ENCODE measurements at regions not wholly inside any gene's neighbourhood (a gene's known extent, or its start where the extent isn't known, plus 50 kb on each side); places are given as distances from the start of the nearest gene placed in this dataset.

GRCh38 chrX:148363471-148364235 lies 136.8 kb upstream of the AFF2 start:
- DNase-seq (ENCODE audit: low read depth) = no peak

- DNase-seq (ENCODE audit: low read depth) = no peak
Measured at GRCh38 chrX:148365233-148365632, 135.2 kb upstream of the AFF2 start.

DNA sequence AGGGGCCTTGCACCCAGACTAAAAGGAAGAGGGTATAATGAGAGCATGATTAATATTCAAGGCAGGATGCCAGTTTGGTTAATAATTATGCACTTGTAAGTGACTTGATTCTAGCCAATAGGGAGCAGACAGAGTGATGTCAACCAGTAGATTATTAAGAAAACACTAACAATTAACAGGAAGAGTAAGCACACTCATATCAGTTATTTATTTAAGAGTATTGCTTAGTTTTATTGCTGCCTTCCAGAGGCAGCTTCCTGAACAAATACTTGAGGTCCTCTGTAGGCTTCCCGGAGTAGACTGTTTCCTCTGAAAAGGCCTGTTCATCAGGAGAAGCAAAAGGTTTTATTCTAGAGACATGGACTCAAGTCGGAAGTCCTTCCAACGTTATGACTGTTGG lies 129.1 kb upstream of the AFF2 start:
- no peak for DNase-seq (ENCODE audit: low read depth)

GRCh38 chrX:148372925-148373324 lies 127.5 kb upstream of the AFF2 start:
- no peak for DNase-seq (ENCODE audit: low read depth)

GRCh38 chrX:148376342-148376741 lies 124.1 kb upstream of the AFF2 start:
- DNase-seq (ENCODE audit: low read depth) = no peak

DNA sequence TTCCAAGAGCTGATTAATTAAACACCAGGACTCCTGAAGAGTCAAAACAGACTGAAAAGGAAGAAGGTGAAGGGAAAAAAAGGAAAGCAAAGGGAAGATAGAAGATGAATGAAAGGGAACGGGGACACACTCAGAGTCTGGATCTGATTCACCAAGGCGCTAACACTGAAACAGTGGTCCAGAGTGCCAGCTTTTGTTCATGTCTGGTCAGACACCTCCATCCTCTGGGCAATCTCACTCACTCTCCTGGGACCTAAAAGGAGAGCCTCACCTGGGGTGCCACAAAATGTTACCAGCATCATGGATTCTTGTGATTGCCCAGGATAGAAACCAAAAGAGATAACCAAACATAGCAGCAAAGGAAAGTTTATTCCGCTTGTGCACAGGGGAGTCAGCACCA lies 120.3 kb upstream of the AFF2 start:
- DNase-seq (ENCODE audit: low read depth) = no peak

- peak; percentile 1 for DNase-seq (ENCODE audit: low read depth)
Measured at GRCh38 chrX:148380650-148381561, 119.5 kb upstream of the AFF2 start.

GRCh38 chrX:148381603-148382002 lies 118.8 kb upstream of the AFF2 start:
- no peak for DNase-seq (ENCODE audit: low read depth)

DNA sequence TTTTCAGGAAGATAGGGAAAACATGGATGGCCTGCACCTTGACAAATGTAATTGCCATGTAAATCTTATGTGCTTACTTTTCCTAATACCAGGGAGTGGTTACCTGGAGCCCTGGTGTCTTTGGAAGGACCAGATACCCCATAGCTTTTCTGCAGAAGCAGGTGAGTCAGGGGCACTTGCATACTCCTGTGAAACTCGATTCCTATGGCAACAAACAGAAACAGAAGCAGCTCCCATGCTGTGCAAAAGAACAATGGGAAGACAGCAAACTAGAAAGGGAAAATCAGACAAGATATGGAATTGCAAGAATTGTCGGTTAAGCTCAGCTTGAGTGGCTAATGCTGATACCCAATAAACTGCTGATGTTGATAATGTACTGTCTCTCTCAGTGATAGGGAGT lies 117.4 kb upstream of the AFF2 start:
- DNase-seq (ENCODE audit: low read depth) = no peak

GRCh38 chrX:148385471-148385870 lies 114.9 kb upstream of the AFF2 start:
- DNase-seq (ENCODE audit: low read depth) = no peak

DNA sequence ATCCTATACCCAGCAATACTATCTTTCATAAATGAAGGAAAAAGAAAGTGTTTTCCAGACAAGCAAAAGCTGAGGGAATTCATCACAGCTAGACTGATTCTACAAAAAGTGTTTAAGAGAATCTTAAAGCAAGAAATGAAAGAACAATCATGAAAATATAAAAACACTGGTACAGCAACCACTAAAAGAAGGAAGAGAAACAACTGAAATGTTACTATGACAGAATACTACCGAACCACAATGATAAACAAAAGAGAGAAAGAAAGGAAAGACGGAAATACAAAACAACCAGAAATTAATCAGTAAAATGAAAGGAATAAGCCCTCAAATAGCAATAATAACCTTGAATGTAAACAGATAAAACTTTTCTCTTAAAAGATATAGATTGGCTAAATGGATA lies 110.8 kb upstream of the AFF2 start:
- DNase-seq (ENCODE audit: low read depth) = no peak

DNA sequence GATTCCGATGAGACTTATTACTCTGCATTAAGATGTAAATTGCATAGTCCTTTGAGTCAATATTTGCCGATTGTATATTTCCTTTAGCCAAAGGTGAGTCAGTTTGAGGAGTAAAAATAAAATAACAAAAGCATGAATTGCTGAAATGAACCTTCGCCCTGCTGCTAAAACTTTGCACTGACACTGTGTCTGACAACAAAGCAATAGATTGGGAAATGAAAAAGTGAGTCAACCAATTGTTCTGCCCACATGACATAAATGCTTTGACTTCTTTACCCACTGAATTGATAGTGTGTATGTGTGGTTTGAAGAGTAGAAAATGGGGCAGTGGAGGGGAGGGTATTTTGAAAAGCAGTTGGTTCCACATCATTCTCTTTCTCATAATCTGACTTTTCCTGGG lies 88.4 kb upstream of the AFF2 start:
- DNase-seq (ENCODE audit: low read depth) = no peak

DNA sequence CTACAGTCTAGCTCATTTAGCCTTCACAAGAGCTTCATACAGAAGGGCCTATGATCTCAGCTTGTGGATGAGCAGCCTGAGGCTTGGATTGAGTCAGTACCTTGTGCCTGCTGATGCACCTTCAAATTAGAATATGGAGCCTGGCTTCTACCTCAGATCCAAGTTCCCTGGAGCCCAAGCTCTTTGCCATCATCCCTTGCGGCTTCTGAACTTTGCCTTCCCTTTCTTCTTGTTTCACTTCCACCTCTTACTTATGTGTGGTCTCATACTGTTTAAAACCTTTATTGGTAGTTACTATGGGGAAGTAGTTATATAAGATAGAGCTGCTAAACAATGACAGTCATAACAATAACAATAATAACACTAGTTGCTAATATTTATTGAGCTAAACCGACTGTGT lies 84.3 kb upstream of the AFF2 start:
- no peak for DNase-seq (ENCODE audit: low read depth)

- DNase-seq (ENCODE audit: low read depth) = no peak
Measured at GRCh38 chrX:148416931-148417330, 83.5 kb upstream of the AFF2 start.

DNA sequence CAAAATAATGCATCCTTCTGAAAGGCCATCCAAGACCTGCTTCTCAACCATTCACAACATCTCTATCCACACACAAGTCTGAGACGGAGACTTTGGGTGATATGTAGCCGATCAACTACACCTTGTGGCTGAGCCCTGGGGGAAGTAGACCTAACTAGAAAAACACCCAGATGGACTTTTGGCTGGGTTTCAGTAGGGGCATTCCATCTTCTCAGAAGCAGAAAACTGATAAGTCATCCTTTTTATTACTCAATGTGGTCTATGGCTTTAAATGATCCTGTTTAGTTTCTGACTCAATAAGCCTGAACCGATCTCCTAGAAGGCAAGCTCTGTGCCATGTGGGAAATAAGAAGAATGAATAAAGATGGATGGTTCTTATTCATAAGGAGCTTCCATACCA lies 82.5 kb upstream of the AFF2 start:
- DNase-seq (ENCODE audit: low read depth) = no peak

- DNase-seq (ENCODE audit: low read depth) = no peak
Measured at GRCh38 chrX:148422526-148422925, 77.9 kb upstream of the AFF2 start.

- no peak for DNase-seq (ENCODE audit: low read depth)
Measured at GRCh38 chrX:148424570-148424969, 75.8 kb upstream of the AFF2 start.

- DNase-seq (ENCODE audit: low read depth) = no peak
Measured at GRCh38 chrX:148426467-148426866, 74.0 kb upstream of the AFF2 start.

DNA sequence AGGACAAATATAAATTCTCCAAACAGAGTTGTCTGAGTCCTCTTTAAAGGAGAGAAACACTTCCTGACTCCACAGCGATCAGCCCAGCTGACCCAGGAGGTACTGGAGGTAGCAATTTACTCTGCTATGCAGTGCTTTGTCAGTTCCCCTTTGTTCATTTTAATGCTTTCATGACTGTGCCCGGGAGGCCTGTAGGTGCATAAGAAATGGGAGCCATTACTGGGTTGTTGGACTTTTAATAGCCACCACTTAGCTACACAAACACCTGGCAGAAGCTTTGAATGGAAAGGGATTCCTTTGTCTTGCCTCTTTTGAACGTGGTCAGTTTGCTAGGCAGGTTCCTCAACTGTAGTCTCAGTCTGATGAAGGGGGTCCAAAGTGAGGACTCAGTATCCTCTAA lies 59.0 kb upstream of the AFF2 start:
- no peak for DNase-seq (ENCODE audit: low read depth)

- DNase-seq (ENCODE audit: low read depth) = no peak
Measured at GRCh38 chrX:148443216-148443615, 57.2 kb upstream of the AFF2 start.

GRCh38 chrX:148448686-148449085 lies 51.7 kb upstream of the AFF2 start:
- no peak for DNase-seq (ENCODE audit: low read depth)
